HEK293 (cell line): ENCODE measurements at regions not wholly inside any gene's neighbourhood (a gene's known extent, or its start where the extent isn't known, plus 50 kb on each side); places are given as distances from the start of the nearest gene placed in this dataset.

Experiments used
- CTCF ChIP-seq: fragments of 450-650 bp; formaldehyde crosslinking; IDR thresholded peaks from 2 replicates; pipeline ENCODE4 v1.5.1; 2016; ENCODE audit warnings: missing biosample characterization, missing genetic modification characterization
- REPIN1 ChIP-seq: fragments of 450-650 bp; formaldehyde crosslinking; IDR thresholded peaks from 2 replicates; pipeline ENCODE4 v1.5.1; 2017; ENCODE audit warnings: missing biosample characterization, missing genetic modification characterization, low read depth
- ZNF488 ChIP-seq: fragments of 450-650 bp; formaldehyde crosslinking; IDR thresholded peaks from 2 replicates; pipeline ENCODE4 v1.5.1; 2016; ENCODE audit warnings: missing biosample characterization, missing genetic modification characterization

- no peak for TF ChIP-seq CTCF (tag by site-specific recombination)
- TF ChIP-seq ZNF488: no peak
- TF ChIP-seq REPIN1 (tag by site-specific recombination): no peak
These were observed 1798.9 kb downstream of the MAT2B start for GRCh38 chr5:165304193-165304827.
